IMR-90 (cell line): ENCODE measurements at regions not wholly inside any gene's neighbourhood (a gene's known extent, or its start where the extent isn't known, plus 50 kb on each side); places are given as distances from the start of the nearest gene placed in this dataset.

ENCODE experiments used
- ATAC-seq: fragments of 200-7000 bp; cut with Tn5 transposase; 2 replicates; pipeline ENCODE4 v1.9.1; 2020; ENCODE audit warnings: low read depth, mild to moderate bottlenecking, moderate library complexity
- BruUV-seq: library from RNA; stranded (reverse); fragments of 400-500 nt; replicated peaks from 2 replicates; lab custom pipeline; 2021; lab: Mats Ljungman, UMichigan
- CTCF ChIA-PET: fragments of 300-600 bp; formaldehyde crosslinking; extraction: SDS; loops from one replicate; lab custom pipeline; 2021; ENCODE audit warnings: antibody characterized with exemption; lab: Yijun Ruan, JAX
- POLR2A ChIA-PET: fragments of 300-600 bp; sonication (Branson Sonifier 250); formaldehyde crosslinking; loops from one replicate; lab custom pipeline; 2022; ENCODE audit warnings: antibody characterized with exemption; ENCODE audit not compliant: unreplicated experiment; lab: Charles Lee
- DNase-seq: peaks from one replicate; pipeline ENCODE4 v3.0.0; 2013
- H2AFZ ChIP-seq: replicated peaks from 2 replicates; pipeline ENCODE3; 2013; ENCODE audit warnings: low read length, mild to moderate bottlenecking; ENCODE audit not compliant: poor library complexity
- H2AK5ac ChIP-seq: 2 replicates; pipeline ENCODE4 v1.6.1; 2013; ENCODE audit warnings: low read depth, low read length, inconsistent platforms
- H2AK9ac ChIP-seq: replicated peaks from 2 replicates; pipeline ENCODE3; 2013; ENCODE audit warnings: mild to moderate bottlenecking, low read depth, low read length, moderate library complexity; ENCODE audit not compliant: poor library complexity
- H2BK120ac ChIP-seq: 2 replicates; pipeline ENCODE4 v1.6.1; 2013; ENCODE audit warnings: low read depth, low read length, inconsistent platforms
- H2BK15ac ChIP-seq: 3 replicates; pipeline ENCODE4 v1.6.1; 2013; ENCODE audit warnings: low read depth, low read length, inconsistent platforms
- H2BK20ac ChIP-seq: 2 replicates; pipeline ENCODE4 v1.6.1; 2013; ENCODE audit warnings: low read depth, mild to moderate bottlenecking, inconsistent platforms, low read length, moderate library complexity
- H2BK5ac ChIP-seq: 2 replicates; pipeline ENCODE4 v1.6.1; 2013; ENCODE audit warnings: mild to moderate bottlenecking, low read depth, low read length, inconsistent platforms; ENCODE audit not compliant: poor library complexity, severe bottlenecking
- H3K14ac ChIP-seq: replicated peaks from 2 replicates; pipeline ENCODE4 v1.6.1; 2013; ENCODE audit warnings: low read depth, low read length, inconsistent platforms
- H3K18ac ChIP-seq: 2 replicates; pipeline ENCODE4 v1.6.1; 2013; ENCODE audit warnings: low read depth, low read length, control low read depth
- H3K23ac ChIP-seq: 2 replicates; pipeline ENCODE4 v1.6.1; 2013; ENCODE audit warnings: low read depth, low read length, inconsistent platforms
- H3K27ac ChIP-seq: 2 replicates; pipeline ENCODE4 v1.5.1; 2013; ENCODE audit warnings: mild to moderate bottlenecking, control low read depth, low read length; ENCODE audit not compliant: insufficient read depth
- H3K27me3 ChIP-seq: 2 replicates; pipeline ENCODE4 v1.6.1; 2013; ENCODE audit warnings: low read length; ENCODE audit not compliant: control insufficient read depth, insufficient read depth
- H3K36me3 ChIP-seq: 2 replicates; pipeline ENCODE4 v1.6.1; 2013; ENCODE audit warnings: low read length, mixed read lengths; ENCODE audit not compliant: control insufficient read depth, insufficient read depth
- H3K4ac ChIP-seq: 2 replicates; pipeline ENCODE4 v1.6.1; 2013; ENCODE audit warnings: low read depth, low read length, inconsistent platforms
- H3K4me1 ChIP-seq: 2 replicates; pipeline ENCODE4 v1.6.1; 2013; ENCODE audit warnings: low read length, mixed read lengths; ENCODE audit not compliant: control insufficient read depth, insufficient read depth
- H3K4me2 ChIP-seq: 2 replicates; pipeline ENCODE4 v1.6.1; 2013; ENCODE audit warnings: low read depth, mild to moderate bottlenecking, control low read depth, low read length, moderate library complexity
- H3K4me3 ChIP-seq: 2 replicates; pipeline ENCODE4 v1.5.1; 2013; ENCODE audit warnings: low read depth, mild to moderate bottlenecking, control low read depth, low read length, moderate library complexity; ENCODE audit not compliant: insufficient read depth
- H3K56ac ChIP-seq: 2 replicates; pipeline ENCODE4 v1.6.1; 2013; ENCODE audit warnings: low read length, inconsistent platforms; ENCODE audit not compliant: insufficient read depth; ENCODE audit errors: extremely low read depth
- H3K79me1 ChIP-seq, 2 experiments: 2 replicates each; pipeline ENCODE4 v1.6.1; 2013; ENCODE audit warnings: low read length in 2 of 2, inconsistent platforms in 1 of 2, low read depth in 1 of 2
- H3K9ac ChIP-seq: 2 replicates; pipeline ENCODE4 v1.6.1; 2013; ENCODE audit warnings: low read depth, low read length, control low read depth
- H3K9me1 ChIP-seq: 2 replicates; pipeline ENCODE4 v1.6.1; 2013; ENCODE audit warnings: low read length, inconsistent platforms; ENCODE audit not compliant: insufficient read depth
- H3K9me3 ChIP-seq: 2 replicates; pipeline ENCODE4 v1.6.1; 2013; ENCODE audit warnings: low read length; ENCODE audit not compliant: control insufficient read depth, insufficient read depth
- H4K20me1 ChIP-seq: 2 replicates; pipeline ENCODE4 v1.6.1; 2013; ENCODE audit warnings: low read length, inconsistent platforms; ENCODE audit not compliant: insufficient read depth
- H4K5ac ChIP-seq: 2 replicates; pipeline ENCODE4 v1.6.1; 2013; ENCODE audit warnings: mild to moderate bottlenecking, low read depth, low read length, control low read depth
- H4K8ac ChIP-seq, 2 experiments: 2 replicates each; pipeline ENCODE4 v1.6.1; 2013; ENCODE audit warnings: low read depth in 2 of 2, low read length in 2 of 2, control low read depth in 1 of 2, inconsistent platforms in 1 of 2
- H4K91ac ChIP-seq: 2 replicates; pipeline ENCODE4 v1.6.1; 2013; ENCODE audit warnings: low read depth, low read length, inconsistent platforms; ENCODE audit not compliant: insufficient read depth
- BHLHE40 ChIP-seq: fragments of 150-350 bp; IDR thresholded peaks from 2 replicates; pipeline ENCODE4 v1.6.1; 2016; ENCODE audit warnings: mild to moderate bottlenecking, low read depth, low read length
- CEBPB ChIP-seq: IDR thresholded peaks from 2 replicates; pipeline ENCODE4 v1.6.1; 2012; ENCODE audit warnings: low read depth, low read length, improper control_type of control experiment
- CHD1 ChIP-seq: IDR thresholded peaks from 2 replicates; pipeline ENCODE4 v1.6.1; 2012; ENCODE audit warnings: low read depth, low read length, improper control_type of control experiment
- CTCF ChIP-seq: conservative IDR thresholded peaks from 2 replicates; pipeline ENCODE4 v1.5.1; 2012; ENCODE audit warnings: mild to moderate bottlenecking, low read depth, low read length, improper control_type of control experiment
- ELK1 ChIP-seq: fragments of 150-350 bp; IDR thresholded peaks from 2 replicates; pipeline ENCODE4 v1.6.1; 2016; ENCODE audit warnings: low read depth, mild to moderate bottlenecking, low read length, moderate library complexity, borderline replicate concordance
- FOS ChIP-seq: fragments of 150-350 bp; IDR thresholded peaks from 2 replicates; pipeline ENCODE4 v1.6.1; 2016; ENCODE audit warnings: low read depth, low read length
- MAFK ChIP-seq: IDR thresholded peaks from 2 replicates; pipeline ENCODE4 v1.6.1; 2012; ENCODE audit warnings: low read depth, low read length, improper control_type of control experiment
- MAZ ChIP-seq: IDR thresholded peaks from 2 replicates; pipeline ENCODE4 v1.6.1; 2012; ENCODE audit warnings: low read depth, mild to moderate bottlenecking, low read length, improper control_type of control experiment, moderate library complexity, borderline replicate concordance
- MXI1 ChIP-seq: IDR thresholded peaks from 2 replicates; pipeline ENCODE4 v1.6.1; 2012; ENCODE audit warnings: low read depth, mild to moderate bottlenecking, low read length, moderate library complexity, borderline replicate concordance
- NFE2L2 ChIP-seq: fragments of 150-350 bp; IDR thresholded peaks from 2 replicates; pipeline ENCODE4 v1.6.1; 2016; ENCODE audit warnings: low read depth, mild to moderate bottlenecking, low read length
- POLR2A ChIP-seq: IDR thresholded peaks from 2 replicates; pipeline ENCODE4 v1.6.1; 2012; ENCODE audit warnings: mild to moderate bottlenecking, low read depth, low read length
- RAD21 ChIP-seq: IDR thresholded peaks from 2 replicates; pipeline ENCODE4 v1.6.1; 2012; ENCODE audit warnings: low read length, improper control_type of control experiment
- RCOR1 ChIP-seq: IDR thresholded peaks from 2 replicates; pipeline ENCODE4 v1.6.1; 2012; ENCODE audit warnings: mild to moderate bottlenecking, low read length, improper control_type of control experiment; ENCODE audit not compliant: insufficient replicate concordance
- RFX5 ChIP-seq: IDR thresholded peaks from 2 replicates; pipeline ENCODE4 v1.8.0; 2012; ENCODE audit warnings: low read depth, mild to moderate bottlenecking, low read length, moderate library complexity
- SMC3 ChIP-seq: fragments of 150-350 bp; IDR thresholded peaks from 2 replicates; pipeline ENCODE4 v1.6.1; 2016; ENCODE audit warnings: low read depth, mild to moderate bottlenecking, antibody characterized with exemption, low read length, moderate library complexity
- USF2 ChIP-seq: fragments of 150-350 bp; IDR thresholded peaks from 2 replicates; pipeline ENCODE4 v1.6.1; 2017; ENCODE audit warnings: mild to moderate bottlenecking, antibody characterized with exemption, low read length, low read depth
- WGBS, 2 experiments: methylation state at CpG; one replicate each; pipeline versions ENCODE4 v1.1.5 to v1.1.7; 2013; ENCODE audit warnings: missing lambda C conversion rate in 2 of 2; ENCODE audit not compliant: insufficient read length in 1 of 2; ENCODE audit errors: extremely low coverage in 2 of 2; 5-methylcytosine and 5-hydroxymethylcytosine counted together
- dilution Hi-C: fragments of 300-500 bp; cut with HindIII; formaldehyde crosslinking; loops from one replicate; pipeline ENCODE4 v1.14.3; 2018; ENCODE audit warnings: low sequenced_read_pairs; ENCODE audit not compliant: unreplicated experiment
- in situ Hi-C: fragments of 300-500 bp; cut with MboI; formaldehyde crosslinking; loops from 3 replicates; pipeline ENCODE4 v1.14.3; 2019; ENCODE audit warnings: low sequenced_read_pairs, inconsistent platforms, mixed read lengths
- intact Hi-C: fragments of 100-400 bp; cut with micrococcal nuclease; formaldehyde crosslinking; loops from 2 replicates; pipeline ENCODE4 v1.10.0; 2022

- Histone ChIP-seq H4K91ac (no peak overlapping the region), H2BK15ac (no peak overlapping the region), H3K36me3 (no peaks in the 10 kb centered on the region), H3K4me3 (no peak overlapping the region), H2AFZ (no peak overlapping the region), H3K79me1 (no peaks in the 10 kb centered on the region), H2BK120ac (no peak overlapping the region), H3K18ac (no peak overlapping the region), H2BK20ac (no peak overlapping the region), H3K9me3 (peaks cover 63% of the 10 kb centered on the region), H2BK5ac (no peak overlapping the region), H4K8ac (no peak overlapping the region), H3K56ac (no peak overlapping the region), H2AK9ac (no peak overlapping the region), H3K4ac (no peak overlapping the region), H3K4me2 (no peak overlapping the region), H3K9me1 (no peaks in the 10 kb centered on the region), H3K27ac (no peak overlapping the region), H2AK5ac (no peak overlapping the region), H3K9ac (no peak overlapping the region), H4K5ac (no peak overlapping the region), H3K27me3 (no peaks in the 10 kb centered on the region), H4K20me1 (no peaks in the 10 kb centered on the region), H3K14ac (no peak overlapping the region), H3K4me1 (no peaks in the 10 kb centered on the region), H3K23ac (no peak overlapping the region)
- POLR2A ChIA-PET, result no interaction called here
- intact Hi-C loops, result no loop called here
- WGBS, 2 experiments, result no CpG with 5 or more reads among the region's 15 CpGs
- dilution Hi-C loops, result no loop called here
- no peak for DNase-seq
- no peak for ATAC-seq
- CTCF ChIA-PET, result no interaction called here
- TF ChIP-seq RFX5, result no peak
- no peak for TF ChIP-seq ELK1
- no peak for TF ChIP-seq POLR2A
- no peak for TF ChIP-seq USF2
- TF ChIP-seq SMC3, result no peak
- no peak for TF ChIP-seq CEBPB
- no peak for TF ChIP-seq CHD1
- no peak for TF ChIP-seq CTCF
- TF ChIP-seq MAFK, result no peak
- TF ChIP-seq FOS, result no peak
- TF ChIP-seq MXI1, result no peak
- no peak for TF ChIP-seq MAZ
- no peak for TF ChIP-seq BHLHE40
- TF ChIP-seq RAD21, result no peak
- no peak for TF ChIP-seq RCOR1
- TF ChIP-seq NFE2L2, result no peak
- BruUV-seq, result no TSS peak
- in situ Hi-C loops, result no loop called here
These were observed 119.1 kb upstream of the SOX1 start for GRCh38 chr13:111947876-111948275.
